Activated CD8-positive, alpha-beta T cell treated with anti-CD3 and anti-CD28 coated beads for 36 hours (primary cell): ENCODE measurements at regions not wholly inside any gene's neighbourhood (a gene's known extent, or its start where the extent isn't known, plus 50 kb on each side); places are given as distances from the start of the nearest gene placed in this dataset.
A peak's percentile ranks its signal among the peaks of the same experiment; 100 is the strongest.

Experiments
- ATAC-seq: fragments of 200-7000 bp; cut with Tn5 transposase; one replicate; pipeline ENCODE4 v1.10.0; 2021; ENCODE audit warnings: mild to moderate bottlenecking, moderate library complexity
- CTCF ChIA-PET: fragments of 350-600 bp; sonication (Branson Sonifier 250); formaldehyde crosslinking; loops from one replicate; lab custom pipeline; 2021; ENCODE audit warnings: antibody characterized with exemption; lab: Charles Lee
- POLR2A ChIA-PET: fragments of 350-600 bp; sonication (Branson Sonifier 250); formaldehyde crosslinking; loops from one replicate; lab custom pipeline; 2021; ENCODE audit warnings: antibody characterized with exemption; lab: Charles Lee
- DNase-seq: peaks from one replicate; pipeline ENCODE4 v3.0.0-alpha.2; 2020
- H3K27ac Mint-ChIP-seq: one replicate; pipeline ENCODE4 v1.8.0; 2021; ENCODE audit warnings: mild to moderate bottlenecking, mixed read lengths
- H3K27me3 Mint-ChIP-seq: one replicate; pipeline ENCODE4 v1.8.0; 2021; ENCODE audit warnings: mixed read lengths
- H3K36me3 Mint-ChIP-seq: one replicate; pipeline ENCODE4 v1.8.0; 2021; ENCODE audit warnings: low read depth, mixed read lengths
- H3K4me1 Mint-ChIP-seq: one replicate; pipeline ENCODE4 v1.8.0; 2021; ENCODE audit warnings: low read depth, mixed read lengths
- H3K4me3 Mint-ChIP-seq: one replicate; pipeline ENCODE4 v1.8.0; 2021; ENCODE audit warnings: mild to moderate bottlenecking, moderate library complexity, mixed read lengths
- H3K9me3 Mint-ChIP-seq: one replicate; pipeline ENCODE4 v1.8.0; 2021; ENCODE audit warnings: mixed read lengths
- CTCF ChIP-seq: fragments of 200-600 bp; IDR thresholded peaks from one replicate; pipeline ENCODE4 v1.8.0; 2022; ENCODE audit warnings: antibody characterized with exemption, mild to moderate bottlenecking
- intact Hi-C: fragments of 100-400 bp; cut with micrococcal nuclease; formaldehyde crosslinking; loops from one replicate; pipeline ENCODE4 v1.10.0; 2022

GRCh38 chr6:156400487-156400886, 376.7 kb upstream of the ARID1B start:
- Mint-ChIP-seq H3K4me3 (no peak overlapping the region), H3K4me1 (peaks cover 22% of the 10 kb centered on the region), H3K36me3 (no peaks in the 10 kb centered on the region), H3K27ac (no peak overlapping the region), H3K27me3 (peaks cover 11% of the 10 kb centered on the region), H3K9me3 (no peaks in the 10 kb centered on the region)
- CTCF ChIA-PET: no interaction called here
- no peak for TF ChIP-seq CTCF
- intact Hi-C loops: no loop called here
- ATAC-seq (no peak), DNase-seq (no peak)
- POLR2A ChIA-PET: interaction anchor here (0.6 kb wide), 1 partner anchor 627 kb away, joined by 3 read pairs; no protein-coding TSS in a partner anchor

- Mint-ChIP-seq H3K9me3 (no peaks in the 10 kb centered on the region), H3K27ac (no peak overlapping the region), H3K4me3 (no peak overlapping the region), H3K27me3 (peaks cover 13% of the 10 kb centered on the region), H3K36me3 (no peaks in the 10 kb centered on the region), H3K4me1 (peaks cover 31% of the 10 kb centered on the region)
- ATAC-seq (no peak), DNase-seq (no peak)
- CTCF ChIA-PET: interaction anchor here (1.1 kb wide), 1 partner anchor 15 kb away, joined by 3 read pairs; no protein-coding TSS in a partner anchor
- POLR2A ChIA-PET: no interaction called here
- TF ChIP-seq CTCF: no peak
- intact Hi-C loops: no loop called here
These were observed 378.2 kb upstream of the ARID1B start for GRCh38 chr6:156398966-156399365.

- DNase-seq: no peak
- H3K27me3 Mint-ChIP-seq: peaks cover 18% of the 10 kb centered on the region
- intact Hi-C loops: no loop called here
- H3K27ac Mint-ChIP-seq: no peak overlapping the region
- H3K36me3 Mint-ChIP-seq: no peaks in the 10 kb centered on the region
- no peak for ATAC-seq
- CTCF ChIA-PET: no interaction called here
- POLR2A ChIA-PET: no interaction called here
- TF ChIP-seq CTCF: no peak
- peaks cover 34% of the 10 kb centered on the region for H3K4me1 Mint-ChIP-seq
- no peak overlapping the region for H3K4me3 Mint-ChIP-seq
- H3K9me3 Mint-ChIP-seq: no peaks in the 10 kb centered on the region
These were observed 378.8 kb upstream of the ARID1B start for GRCh38 chr6:156398371-156398770.

- Mint-ChIP-seq H3K9me3 (no peaks in the 10 kb centered on the region), H3K36me3 (no peaks in the 10 kb centered on the region), H3K4me1 (peaks cover 42% of the 10 kb centered on the region), H3K4me3 (peak overlapping the region; percentile 50), H3K27me3 (peaks cover 27% of the 10 kb centered on the region), H3K27ac (peak overlapping the region; percentile 53)
- ChIA-PET CTCF (no interaction called here), POLR2A (interaction anchor here (0.6 to 1.1 kb wide), 3 partner anchors 27 to 413 kb away, joined by 3 read pairs; no protein-coding TSS in a partner anchor)
- peak; percentile 37 for DNase-seq
- intact Hi-C loops: no loop called here
- TF ChIP-seq CTCF: no peak
- ATAC-seq: no peak
These were observed 380.3 kb upstream of the ARID1B start for GRCh38 chr6:156396791-156397418.

GRCh38 chr6:156396068-156396771, 381.0 kb upstream of the ARID1B start:
- POLR2A ChIA-PET: interaction anchor here (0.6 to 1.1 kb wide), 2 partner anchors 26 to 27 kb away, joined by 3 read pairs; no protein-coding TSS in a partner anchor
- intact Hi-C loops: no loop called here
- peak; percentile 76 for ATAC-seq
- peak overlapping the region; percentile 50 for H3K4me3 Mint-ChIP-seq
- H3K36me3 Mint-ChIP-seq: no peaks in the 10 kb centered on the region
- CTCF ChIA-PET: no interaction called here
- no peaks in the 10 kb centered on the region for H3K9me3 Mint-ChIP-seq
- no peak for TF ChIP-seq CTCF
- H3K27me3 Mint-ChIP-seq: peaks cover 27% of the 10 kb centered on the region
- peak overlapping the region; percentile 53 for H3K27ac Mint-ChIP-seq
- H3K4me1 Mint-ChIP-seq: peaks cover 47% of the 10 kb centered on the region
- peak; percentile 41 for DNase-seq
